ENCODE measurements at regions not wholly inside any gene's neighbourhood (a gene's known extent, or its start where the extent isn't known, plus 50 kb on each side); places are given as distances from the start of the nearest gene placed in this dataset.

DNA sequence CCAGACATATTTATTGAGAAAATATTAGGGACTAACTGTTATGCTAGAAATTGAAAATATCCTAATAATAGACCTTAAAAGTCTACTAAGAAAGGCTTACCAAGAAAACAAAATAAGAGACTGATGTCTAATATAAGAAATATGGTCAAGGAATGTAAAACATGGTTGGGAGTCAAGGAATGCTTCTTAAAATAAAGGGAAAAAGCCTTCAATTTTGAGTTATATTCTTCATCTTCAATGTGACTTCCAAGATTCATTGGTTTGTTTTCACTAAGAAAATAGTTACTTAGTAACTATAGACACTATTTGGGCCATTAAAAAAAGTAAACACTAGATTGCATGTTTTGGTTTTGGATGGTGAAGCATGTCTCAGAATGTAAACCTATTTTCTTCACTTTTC is 88.1 kb upstream of the ETV6 start:
- POLR2A ChIA-PET = no interaction called here
- no peak for DNase-seq (ENCODE audit: extremely low spot score)
- CTCF ChIA-PET = interaction anchor here (0.7 kb wide), 1 partner anchor 20 kb away, joined by 4 read pairs; no protein-coding TSS in a partner anchor

DNA sequence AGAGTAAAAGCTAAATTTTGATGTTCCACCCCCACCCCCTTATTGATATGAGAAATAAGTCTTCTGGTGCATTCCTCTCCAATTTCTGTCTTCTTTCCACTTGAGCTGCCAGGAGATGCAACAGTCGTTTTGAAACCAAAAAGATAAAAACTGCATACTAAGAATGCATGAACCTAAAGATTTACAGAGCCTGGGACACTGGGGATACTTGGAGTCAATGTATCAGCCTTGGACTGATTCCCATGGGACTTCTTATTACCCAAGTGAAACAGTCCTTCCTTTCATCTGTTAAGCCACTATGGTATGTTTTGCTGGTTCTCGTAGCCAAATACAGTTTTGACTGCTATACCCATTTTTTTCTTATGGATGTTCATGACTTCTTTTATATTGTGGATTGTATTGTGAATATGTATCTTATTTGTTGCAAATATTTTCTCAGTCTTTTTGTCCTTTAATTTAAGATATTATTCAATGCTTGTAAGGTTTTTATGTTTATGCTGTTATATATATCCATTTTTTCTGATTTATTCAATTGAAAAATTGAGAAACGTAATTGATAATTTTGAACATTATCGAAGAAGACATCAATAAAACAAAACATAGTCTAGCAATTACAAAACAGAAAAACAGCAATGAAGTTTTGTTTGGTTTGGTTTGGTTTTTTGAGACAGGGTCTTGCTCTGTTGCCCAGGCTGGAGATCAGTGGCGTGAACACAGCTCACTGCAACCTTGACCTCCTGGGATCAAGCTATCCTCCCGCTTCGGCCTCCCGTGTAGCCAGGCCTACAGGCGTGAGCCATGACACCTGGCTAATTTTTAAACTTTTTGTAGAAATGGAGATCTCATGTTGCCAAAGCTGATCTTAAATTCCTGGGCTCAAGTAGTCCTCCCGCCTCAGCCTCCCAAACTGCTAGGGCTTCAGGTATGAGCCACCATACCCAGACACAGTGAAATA is 85.4 kb upstream of the ETV6 start:
- CTCF ChIA-PET = no interaction called here
- POLR2A ChIA-PET = no interaction called here
- TF ChIP-seq LEF1 (IDR thresholded peaks at IDR 0.05; ENCODE audit: borderline replicate concordance) (no peak), SP1 (IDR thresholded peaks at IDR 0.05) (no peak), SUZ12 (IDR thresholded peaks at IDR 0.05) (no peak), FOXA1 (IDR thresholded peaks at IDR 0.05) (no peak), CTBP1 (IDR thresholded peaks at IDR 0.05; ENCODE audit: borderline replicate concordance) (no peak), ZNF384 (IDR thresholded peaks at IDR 0.05) (no peak), BHLHE40 (IDR thresholded peaks at IDR 0.05; ENCODE audit: borderline replicate concordance) (no peak), ARNT (IDR thresholded peaks at IDR 0.05) (no peak), ELF4 (IDR thresholded peaks at IDR 0.05) (no peak), L3MBTL2 (conservative IDR thresholded peaks at IDR 0.05) (no peak), FOXK2 (IDR thresholded peaks at IDR 0.05) (no peak), HDGF (IDR thresholded peaks at IDR 0.05; ENCODE audit: borderline replicate concordance) (no peak)
- TF ChIP-seq, protein P1, sequence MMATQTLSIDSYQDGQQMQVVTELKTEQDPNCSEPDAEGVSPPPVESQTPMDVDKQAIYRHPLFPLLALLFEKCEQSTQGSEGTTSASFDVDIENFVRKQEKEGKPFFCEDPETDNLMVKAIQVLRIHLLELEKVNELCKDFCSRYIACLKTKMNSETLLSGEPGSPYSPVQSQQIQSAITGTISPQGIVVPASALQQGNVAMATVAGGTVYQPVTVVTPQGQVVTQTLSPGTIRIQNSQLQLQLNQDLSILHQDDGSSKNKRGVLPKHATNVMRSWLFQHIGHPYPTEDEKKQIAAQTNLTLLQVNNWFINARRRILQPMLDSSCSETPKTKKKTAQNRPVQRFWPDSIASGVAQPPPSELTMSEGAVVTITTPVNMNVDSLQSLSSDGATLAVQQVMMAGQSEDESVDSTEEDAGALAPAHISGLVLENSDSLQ (IDR thresholded peaks at IDR 0.05) = no peak
- no peak for DNase-seq (ENCODE audit: extremely low spot score)

More for the DNA sequence above, 88.1 kb upstream of the ETV6 start:
- no peak for TF ChIP-seq LEF1 (IDR thresholded peaks at IDR 0.05; ENCODE audit: borderline replicate concordance)
- TF ChIP-seq BHLHE40 (IDR thresholded peaks at IDR 0.05; ENCODE audit: borderline replicate concordance) = no peak
- TF ChIP-seq FOXM1 (IDR thresholded peaks at IDR 0.05; ENCODE audit: borderline replicate concordance) = no peak
- no peak for TF ChIP-seq FOXK2 (IDR thresholded peaks at IDR 0.05)
- no peak for TF ChIP-seq NFRKB (IDR thresholded peaks at IDR 0.05)
- no peak for TF ChIP-seq L3MBTL2 (conservative IDR thresholded peaks at IDR 0.05)
- no peak for TF ChIP-seq SP1 (IDR thresholded peaks at IDR 0.05)
- no peak for TF ChIP-seq TARDBP (IDR thresholded peaks at IDR 0.05)
- TF ChIP-seq ZNF384 (IDR thresholded peaks at IDR 0.05) = no peak
- no peak for TF ChIP-seq CTBP1 (IDR thresholded peaks at IDR 0.05; ENCODE audit: borderline replicate concordance)
- TF ChIP-seq ARNT (IDR thresholded peaks at IDR 0.05) = no peak

DNA sequence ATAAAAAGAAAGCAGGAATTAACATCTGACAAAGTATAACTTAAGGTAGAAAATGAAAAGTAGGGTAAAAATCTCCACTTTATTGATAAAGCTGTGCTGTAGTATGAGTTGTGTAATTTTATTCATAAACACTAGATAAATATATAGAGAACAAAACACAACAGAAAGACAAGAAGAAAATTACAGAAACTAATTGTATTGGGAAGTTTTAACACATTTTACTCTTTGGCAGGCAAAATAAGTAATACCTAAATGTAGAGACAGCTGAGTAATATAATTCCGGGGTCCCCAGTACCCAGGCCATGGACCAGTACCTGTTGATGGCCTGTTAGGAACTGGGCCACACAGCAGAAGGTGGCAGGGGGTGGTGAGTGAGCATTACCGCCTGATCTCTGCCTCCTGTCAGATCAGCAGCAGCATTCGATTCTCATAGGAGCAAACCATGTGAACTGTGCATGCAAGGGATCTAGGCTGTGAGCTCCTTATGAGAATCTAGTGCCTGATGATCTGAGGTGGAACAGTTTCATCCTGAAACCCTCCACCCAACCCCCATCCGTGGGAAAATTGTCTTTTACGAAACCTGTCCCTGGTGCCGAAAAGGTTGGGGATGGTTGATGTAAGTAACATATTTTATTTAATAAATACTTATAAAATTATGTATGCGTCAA is 84.4 kb upstream of the ETV6 start:
- ChIA-PET POLR2A (no interaction called here), CTCF (no interaction called here)
- TF ChIP-seq TARDBP (IDR thresholded peaks at IDR 0.05) (no peak), BHLHE40 (IDR thresholded peaks at IDR 0.05; ENCODE audit: borderline replicate concordance) (no peak)
- no peak for DNase-seq (ENCODE audit: extremely low spot score)

DNA sequence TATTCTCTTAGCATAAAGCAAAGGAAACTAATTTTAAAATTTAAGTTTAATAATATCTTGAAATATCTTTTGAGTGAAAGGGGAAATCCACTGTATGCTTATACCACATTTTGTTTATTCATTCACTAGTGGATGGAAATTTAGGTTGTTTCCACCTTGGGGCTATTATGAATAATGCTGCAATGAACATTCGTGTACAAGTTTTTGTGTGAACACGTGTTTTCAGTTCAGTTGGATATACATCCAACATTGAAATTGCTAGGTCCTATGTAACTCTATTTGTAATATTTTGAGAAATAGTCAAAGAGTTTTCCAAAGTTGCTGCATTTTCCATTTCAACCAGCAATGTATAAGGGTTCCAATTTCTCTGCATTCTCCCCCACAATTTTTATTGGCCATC is 83.7 kb upstream of the ETV6 start:
- DNase-seq (ENCODE audit: extremely low spot score) = no peak
- ChIA-PET POLR2A (no interaction called here), CTCF (no interaction called here)
- TF ChIP-seq ZNF384 (IDR thresholded peaks at IDR 0.05) (no peak), BHLHE40 (IDR thresholded peaks at IDR 0.05; ENCODE audit: borderline replicate concordance) (no peak), TARDBP (IDR thresholded peaks at IDR 0.05) (no peak), LEF1 (IDR thresholded peaks at IDR 0.05; ENCODE audit: borderline replicate concordance) (no peak), NFRKB (IDR thresholded peaks at IDR 0.05) (no peak), L3MBTL2 (conservative IDR thresholded peaks at IDR 0.05) (no peak), HDGF (IDR thresholded peaks at IDR 0.05; ENCODE audit: borderline replicate concordance) (no peak), ELF4 (IDR thresholded peaks at IDR 0.05) (no peak), SP1 (IDR thresholded peaks at IDR 0.05) (no peak), ARNT (IDR thresholded peaks at IDR 0.05) (no peak), SUZ12 (IDR thresholded peaks at IDR 0.05) (no peak), CTBP1 (IDR thresholded peaks at IDR 0.05; ENCODE audit: borderline replicate concordance) (no peak), FOXA1 (IDR thresholded peaks at IDR 0.05) (no peak), FOXK2 (IDR thresholded peaks at IDR 0.05) (no peak), FOXM1 (IDR thresholded peaks at IDR 0.05; ENCODE audit: borderline replicate concordance) (no peak)
- TF ChIP-seq, protein P1 (IDR thresholded peaks at IDR 0.05) = no peak

DNA sequence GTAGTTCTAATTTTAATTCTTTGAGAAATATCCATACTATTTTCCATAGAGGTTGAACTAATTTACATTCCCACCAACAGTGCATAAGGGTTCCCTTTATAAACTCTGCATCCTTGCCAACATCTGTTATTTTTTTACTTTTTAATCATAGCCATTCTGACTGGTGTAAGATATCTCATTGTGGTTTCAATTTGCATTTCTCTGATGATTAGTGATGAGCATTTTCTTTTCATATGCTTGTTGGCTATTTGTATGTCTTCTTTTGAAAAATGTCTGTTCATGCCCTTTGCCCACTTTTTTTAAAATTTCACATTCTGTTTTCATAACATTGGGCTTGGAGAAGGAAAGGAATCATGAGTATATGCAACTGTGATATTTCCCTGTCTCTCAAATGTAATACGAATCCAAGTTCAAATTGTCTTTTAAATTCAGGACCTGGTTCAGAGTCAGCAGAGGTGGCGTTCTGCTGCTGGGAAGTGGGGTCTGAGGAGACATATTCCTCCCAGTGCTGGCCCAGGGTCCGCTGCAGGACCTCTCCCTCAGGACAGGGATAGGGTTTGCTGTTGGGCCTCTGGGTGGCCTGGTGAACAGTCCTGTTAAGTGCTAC is 81.2 kb upstream of the ETV6 start:
- ChIA-PET CTCF (no interaction called here), POLR2A (no interaction called here)
- TF ChIP-seq BHLHE40 (IDR thresholded peaks at IDR 0.05; ENCODE audit: borderline replicate concordance) = no peak
- TF ChIP-seq LEF1 (IDR thresholded peaks at IDR 0.05; ENCODE audit: borderline replicate concordance) = no peak
- no peak for TF ChIP-seq ARNT (IDR thresholded peaks at IDR 0.05)
- no peak for TF ChIP-seq TARDBP (IDR thresholded peaks at IDR 0.05)
- TF ChIP-seq HDGF (IDR thresholded peaks at IDR 0.05; ENCODE audit: borderline replicate concordance) = no peak
- no peak for TF ChIP-seq FOXM1 (IDR thresholded peaks at IDR 0.05; ENCODE audit: borderline replicate concordance)
- no peak for TF ChIP-seq NFRKB (IDR thresholded peaks at IDR 0.05)
- TF ChIP-seq ELF4 (IDR thresholded peaks at IDR 0.05) = no peak
- TF ChIP-seq L3MBTL2 (conservative IDR thresholded peaks at IDR 0.05) = no peak
- TF ChIP-seq, protein P1 (IDR thresholded peaks at IDR 0.05) = no peak
- no peak for TF ChIP-seq SUZ12 (IDR thresholded peaks at IDR 0.05)
- no peak for TF ChIP-seq SP1 (IDR thresholded peaks at IDR 0.05)
- TF ChIP-seq ZNF384 (IDR thresholded peaks at IDR 0.05) = no peak
- no peak for TF ChIP-seq FOXA1 (IDR thresholded peaks at IDR 0.05)
- no peak for TF ChIP-seq CTBP1 (IDR thresholded peaks at IDR 0.05; ENCODE audit: borderline replicate concordance)

More for the DNA sequence above, 81.2 kb upstream of the ETV6 start:
- DNase-seq (ENCODE audit: extremely low spot score) = no peak
